LHCN-M2 (cell line): ENCODE measurements at regions not wholly inside any gene's neighbourhood (a gene's known extent, or its start where the extent isn't known, plus 50 kb on each side); places are given as distances from the start of the nearest gene placed in this dataset.

ENCODE experiments used
- DNase-seq: peaks from one replicate; pipeline ENCODE4 v3.0.0-alpha.2; 2012; ENCODE audit warnings: low read depth

GRCh38 chr7:96484845-96485244, 162.9 kb upstream of the SLC25A13 start:
- peak; percentile 6 for DNase-seq

- no peak for DNase-seq
These were observed 162.2 kb upstream of the SLC25A13 start for GRCh38 chr7:96484091-96484490.

DNA sequence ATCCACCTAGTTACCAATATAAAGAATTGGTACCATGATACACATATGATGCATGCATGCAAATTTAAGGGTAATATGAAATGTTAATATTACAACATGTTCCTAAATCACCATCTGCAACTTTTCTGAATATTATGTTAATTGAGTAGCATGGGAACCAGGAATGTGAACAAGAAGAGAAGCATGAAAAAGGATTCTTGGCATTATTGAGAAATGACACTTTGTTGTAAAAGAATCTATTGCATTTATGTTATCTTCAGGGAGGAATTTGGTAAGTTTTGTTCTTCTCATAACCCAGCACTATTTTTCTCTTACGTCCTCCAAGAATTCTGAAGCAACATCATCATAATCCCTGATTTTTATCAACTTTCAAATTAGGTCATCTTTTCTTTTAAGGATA, 159.9 kb upstream of the SLC25A13 start:
- DNase-seq, result no peak

DNA sequence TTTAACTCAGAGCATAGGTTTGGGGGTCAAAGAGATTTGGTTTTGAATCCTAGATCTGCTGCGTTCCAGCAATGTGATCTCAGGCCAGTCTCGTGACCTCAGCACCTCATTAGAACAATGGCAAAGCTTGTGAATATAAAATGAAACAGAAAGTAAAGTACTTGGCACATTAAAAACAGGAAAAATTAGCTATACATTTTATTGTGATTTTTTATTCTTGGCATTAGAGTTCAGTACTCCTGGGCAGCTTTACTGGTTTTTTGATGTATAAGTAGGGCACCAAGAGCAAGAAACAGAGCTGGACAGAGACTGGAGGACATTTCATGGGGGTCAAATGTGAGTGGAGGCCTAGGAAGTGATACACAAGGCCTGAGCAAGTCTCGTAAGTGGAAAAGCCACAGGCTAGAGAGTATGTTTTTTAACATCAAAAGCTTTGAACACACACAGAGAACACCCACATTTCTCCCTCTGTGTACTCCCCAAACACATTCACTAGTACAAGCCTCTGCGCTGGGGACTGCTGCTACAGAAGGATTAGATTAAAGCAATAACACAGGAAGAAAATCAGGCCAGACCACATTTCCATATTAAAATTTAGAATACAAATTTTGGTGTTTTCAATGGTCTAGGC, 157.2 kb upstream of the SLC25A13 start:
- no peak for DNase-seq

DNA sequence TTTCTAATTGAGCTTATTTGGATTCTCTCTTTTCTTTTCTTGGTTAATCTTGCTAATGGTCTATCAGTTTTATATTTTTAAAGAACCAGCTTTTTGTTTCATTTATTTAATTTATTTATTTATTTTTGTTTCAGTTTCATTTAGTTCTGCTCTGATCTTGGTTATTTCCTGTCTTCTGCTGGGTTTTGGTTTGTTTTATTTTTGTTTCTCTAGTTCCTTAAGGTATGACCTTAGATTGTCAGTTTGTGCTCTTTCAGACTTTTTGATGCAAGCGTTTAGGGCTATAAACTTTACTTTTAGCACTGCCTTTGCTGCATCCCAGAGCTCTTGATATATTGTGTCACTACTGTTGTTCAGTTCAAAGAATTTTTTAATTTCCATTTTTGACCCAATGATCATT, 149.7 kb upstream of the SLC25A13 start:
- no peak for DNase-seq

DNA sequence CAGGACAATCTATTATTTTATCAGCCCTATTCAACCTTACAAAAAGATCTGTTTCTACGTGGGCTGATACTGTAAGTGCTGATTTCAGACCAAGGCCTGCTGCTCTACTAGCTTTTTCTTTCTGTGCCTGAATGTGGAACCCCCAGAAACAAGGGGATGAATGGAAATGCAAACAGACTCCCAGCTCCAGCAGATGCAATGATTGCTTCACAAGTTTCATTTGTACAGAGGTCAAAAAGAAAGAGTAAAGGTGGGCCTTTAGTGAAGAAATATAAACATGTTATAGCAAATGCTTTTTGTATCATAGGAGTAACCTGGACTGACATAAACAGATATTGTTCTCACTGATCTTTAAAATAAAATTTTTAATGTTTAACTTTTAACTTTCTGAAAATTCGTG, 130.2 kb upstream of the SLC25A13 start:
- DNase-seq, result no peak

- DNase-seq, result no peak
These were observed 127.2 kb upstream of the SLC25A13 start for GRCh38 chr7:96449094-96449493.

DNA sequence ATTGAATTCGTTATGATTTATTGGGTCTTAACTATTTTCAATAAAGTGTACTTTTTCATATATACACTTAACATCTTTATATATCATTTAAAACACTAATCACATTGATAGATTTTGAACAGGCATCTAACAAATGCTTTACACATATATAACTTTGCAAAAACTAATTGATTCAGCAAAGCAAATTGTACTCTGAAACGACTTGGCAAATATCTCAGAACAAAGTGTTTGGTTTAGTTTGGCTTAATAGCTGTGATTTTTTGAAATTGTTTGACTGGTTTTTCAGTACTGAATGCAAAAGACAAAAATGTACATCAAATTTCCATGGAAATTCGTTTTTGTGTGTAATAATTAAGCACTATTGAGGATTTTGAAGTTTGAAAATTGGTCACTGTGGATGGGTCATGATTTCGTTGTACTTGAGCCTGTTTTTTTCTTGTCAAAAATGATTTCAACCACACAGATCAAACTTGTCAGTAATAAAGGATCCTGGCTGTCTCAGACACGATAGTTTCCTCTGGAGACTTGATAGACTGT, 125.3 kb upstream of the SLC25A13 start:
- no peak for DNase-seq

DNA sequence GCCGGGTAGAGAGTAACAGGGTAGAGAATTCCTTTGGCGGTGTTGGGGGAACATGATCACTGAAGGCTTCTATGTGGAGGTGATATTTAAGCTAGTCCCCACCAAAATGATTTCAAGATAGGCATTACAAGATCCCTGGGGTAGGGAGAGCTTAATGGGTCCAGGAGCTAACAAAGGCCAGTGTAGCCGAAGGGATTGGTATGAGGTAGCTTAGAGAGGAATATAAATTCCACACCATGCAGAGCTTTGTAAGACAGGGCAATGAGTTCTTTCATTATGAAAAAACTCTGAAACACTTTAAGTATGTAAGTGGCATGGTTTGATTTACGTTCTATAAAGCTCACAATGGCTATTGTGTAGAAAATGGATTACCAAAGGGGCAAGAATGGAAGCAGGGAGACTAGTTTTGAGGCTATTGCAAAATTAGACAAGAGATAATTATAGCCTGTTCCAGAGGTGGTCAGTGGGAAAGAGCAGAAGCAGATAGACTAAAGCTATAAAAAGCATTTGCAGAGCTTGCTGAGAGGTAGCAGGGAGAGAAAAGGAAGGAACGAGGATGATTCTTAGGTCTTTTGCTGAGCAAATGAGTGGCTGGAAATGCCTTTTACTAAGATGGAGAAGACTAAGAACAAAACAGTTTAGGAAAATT, 119.7 kb upstream of the SLC25A13 start:
- no peak for DNase-seq

DNA sequence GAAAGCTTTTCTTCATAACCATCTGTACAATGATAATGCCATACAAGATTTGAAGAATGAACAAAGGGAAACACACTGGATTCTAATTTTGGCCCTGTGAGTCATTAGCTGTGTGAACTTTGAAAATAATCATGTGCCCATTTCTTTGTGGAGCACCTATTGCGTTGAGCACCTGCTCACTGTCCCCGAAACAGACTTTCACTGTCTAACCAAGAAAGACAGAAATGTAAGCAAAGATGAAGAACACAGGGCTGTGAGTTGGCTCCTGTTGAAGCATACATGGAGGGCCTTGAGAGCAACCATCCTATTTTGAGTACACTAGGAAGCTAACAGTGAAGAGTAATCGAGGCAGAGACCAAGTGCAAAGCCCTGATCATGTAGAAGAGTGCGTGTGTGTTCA, 118.4 kb upstream of the SLC25A13 start:
- DNase-seq, result no peak

- no peak for DNase-seq
These were observed 115.0 kb upstream of the SLC25A13 start for GRCh38 chr7:96436880-96437279.

GRCh38 chr7:96430356-96430755, 108.5 kb upstream of the SLC25A13 start:
- DNase-seq, result no peak

GRCh38 chr7:96427143-96427542, 105.2 kb upstream of the SLC25A13 start:
- no peak for DNase-seq

GRCh38 chr7:96426685-96427084, 104.8 kb upstream of the SLC25A13 start:
- DNase-seq, result no peak

GRCh38 chr7:96426027-96426426, 104.1 kb upstream of the SLC25A13 start:
- DNase-seq, result peak; percentile 72

DNA sequence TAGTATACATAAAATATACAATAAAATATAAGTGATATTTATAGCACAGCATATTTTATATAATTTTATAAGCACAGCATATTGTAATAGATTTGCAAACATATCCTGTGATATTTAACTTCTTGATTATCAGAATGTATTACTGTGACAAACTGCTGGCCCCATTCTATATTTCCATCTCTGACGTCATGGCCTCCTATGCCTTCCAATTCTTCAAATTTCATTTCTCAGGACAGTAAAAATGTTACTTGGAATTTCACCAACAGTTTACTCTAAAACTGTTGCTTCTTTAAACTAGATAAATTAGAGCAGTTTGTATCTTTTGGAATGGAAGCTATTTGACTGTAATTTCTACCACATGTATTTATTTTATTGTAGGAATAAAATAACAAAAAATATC, 102.5 kb upstream of the SLC25A13 start:
- no peak for DNase-seq

GRCh38 chr7:96422388-96422787, 100.5 kb upstream of the SLC25A13 start:
- no peak for DNase-seq

GRCh38 chr7:96418581-96418980, 96.7 kb upstream of the SLC25A13 start:
- no peak for DNase-seq

DNA sequence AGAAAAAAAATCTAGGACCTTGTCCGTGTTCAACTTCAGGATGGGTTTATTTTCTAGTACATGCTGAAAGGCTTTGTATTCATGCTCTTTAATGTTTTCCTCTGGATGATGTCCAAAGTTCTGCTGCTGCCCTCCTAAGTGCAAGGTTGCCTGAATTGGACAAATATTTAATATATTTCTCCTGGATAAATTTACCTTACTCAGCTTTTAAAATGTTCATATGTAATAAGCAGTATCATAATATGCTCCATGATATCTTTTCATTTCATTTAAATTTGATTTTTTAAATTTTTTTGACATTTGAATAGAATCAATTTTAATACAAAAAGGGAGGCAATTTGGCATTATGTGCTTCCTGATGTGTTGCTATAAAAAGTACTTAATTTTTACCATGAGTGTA, 95.9 kb upstream of the SLC25A13 start:
- no peak for DNase-seq

DNA sequence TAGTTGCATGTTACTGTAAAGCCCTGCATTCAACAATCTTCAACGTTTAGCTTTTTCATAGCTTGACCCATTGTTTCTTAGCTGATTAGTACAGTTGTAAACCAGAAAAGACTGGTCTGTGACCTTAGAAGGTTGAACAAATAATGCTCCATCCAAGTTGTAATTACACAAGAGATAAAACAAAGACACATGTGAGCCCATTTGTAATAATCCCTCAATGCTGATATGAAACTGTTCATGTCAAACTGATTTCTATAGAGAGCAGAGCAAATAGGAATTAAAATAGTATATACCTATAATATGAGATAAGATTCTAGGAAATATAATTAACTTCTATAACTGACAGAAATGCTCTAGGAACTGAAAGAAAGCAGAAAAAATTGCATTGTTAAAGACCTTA, 94.7 kb upstream of the SLC25A13 start:
- DNase-seq, result no peak

GRCh38 chr7:96416116-96416515, 94.2 kb upstream of the SLC25A13 start:
- DNase-seq, result no peak

DNA sequence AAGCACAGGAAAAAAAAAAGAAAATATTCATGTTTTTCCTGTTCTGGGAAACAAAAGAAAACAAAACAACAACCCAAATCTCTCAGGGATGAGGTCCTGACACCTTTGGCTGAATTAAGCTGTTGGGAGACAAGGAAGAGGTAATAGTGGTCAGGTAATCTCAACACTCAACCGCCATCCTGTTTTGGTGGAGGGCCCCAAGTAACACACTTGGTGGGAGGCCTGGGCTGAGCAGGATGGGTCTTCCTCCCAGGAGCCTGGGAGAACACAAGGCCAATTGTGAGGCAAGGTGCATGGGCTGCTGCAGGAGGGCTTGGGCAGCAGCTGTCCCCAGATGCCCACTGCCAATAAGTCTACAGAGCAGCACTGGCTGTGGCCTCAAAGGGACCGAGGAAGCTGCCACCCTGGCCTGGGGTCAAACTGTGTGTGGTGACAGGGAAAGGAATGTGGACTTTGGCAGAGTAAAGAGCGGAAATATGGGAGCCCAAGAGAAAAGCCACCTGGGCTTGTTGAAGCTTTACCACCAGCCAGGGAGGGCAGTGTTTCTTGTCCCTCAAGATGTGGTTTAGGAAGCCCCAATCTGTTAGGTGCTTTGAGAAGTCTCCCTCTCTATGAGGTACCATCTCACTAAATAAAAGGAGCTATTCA, 93.5 kb upstream of the SLC25A13 start:
- no peak for DNase-seq

- peak; percentile 56 for DNase-seq
These were observed 93.0 kb upstream of the SLC25A13 start for GRCh38 chr7:96414931-96415292.
